ENCODE measurements at regions not wholly inside any gene's neighbourhood (a gene's known extent, or its start where the extent isn't known, plus 50 kb on each side); places are given as distances from the start of the nearest gene placed in this dataset.

DNA sequence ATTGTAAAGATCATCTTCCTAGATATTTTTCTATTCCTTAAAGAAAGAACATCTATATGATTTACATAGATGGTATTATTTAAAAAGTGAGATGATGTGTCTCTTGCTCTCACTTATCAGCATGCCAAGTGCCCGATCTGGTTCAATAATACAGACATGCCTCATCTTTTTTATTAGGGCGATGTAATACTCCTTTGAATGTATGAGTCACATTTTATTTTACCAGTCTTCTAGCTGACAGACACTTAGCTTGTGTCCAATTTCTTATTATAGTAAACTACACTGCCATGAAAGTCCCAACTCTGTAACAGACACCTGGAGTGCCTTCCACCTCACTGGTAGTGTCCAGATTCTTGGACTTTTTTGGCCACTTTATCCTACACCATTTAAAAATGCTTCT lies 586.6 kb upstream of the BTBD3 start:
- TF ChIP-seq, protein P1, sequence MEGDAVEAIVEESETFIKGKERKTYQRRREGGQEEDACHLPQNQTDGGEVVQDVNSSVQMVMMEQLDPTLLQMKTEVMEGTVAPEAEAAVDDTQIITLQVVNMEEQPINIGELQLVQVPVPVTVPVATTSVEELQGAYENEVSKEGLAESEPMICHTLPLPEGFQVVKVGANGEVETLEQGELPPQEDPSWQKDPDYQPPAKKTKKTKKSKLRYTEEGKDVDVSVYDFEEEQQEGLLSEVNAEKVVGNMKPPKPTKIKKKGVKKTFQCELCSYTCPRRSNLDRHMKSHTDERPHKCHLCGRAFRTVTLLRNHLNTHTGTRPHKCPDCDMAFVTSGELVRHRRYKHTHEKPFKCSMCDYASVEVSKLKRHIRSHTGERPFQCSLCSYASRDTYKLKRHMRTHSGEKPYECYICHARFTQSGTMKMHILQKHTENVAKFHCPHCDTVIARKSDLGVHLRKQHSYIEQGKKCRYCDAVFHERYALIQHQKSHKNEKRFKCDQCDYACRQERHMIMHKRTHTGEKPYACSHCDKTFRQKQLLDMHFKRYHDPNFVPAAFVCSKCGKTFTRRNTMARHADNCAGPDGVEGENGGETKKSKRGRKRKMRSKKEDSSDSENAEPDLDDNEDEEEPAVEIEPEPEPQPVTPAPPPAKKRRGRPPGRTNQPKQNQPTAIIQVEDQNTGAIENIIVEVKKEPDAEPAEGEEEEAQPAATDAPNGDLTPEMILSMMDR (IDR thresholded peaks at IDR 0.05) = no peak
- TF ChIP-seq POLR2A (IDR thresholded peaks at IDR 0.05) = no peak
